T-helper 1 cell treated with Interleukin-12 subunit alpha and Interleukin-12 subunit beta and Interleukin-4 antibody, amounts not matched to agents 30 μg/mL and 1 μg/mL, for 36 hours (primary cell): ENCODE measurements at regions not wholly inside any gene's neighbourhood (a gene's known extent, or its start where the extent isn't known, plus 50 kb on each side); places are given as distances from the start of the nearest gene placed in this dataset.

ENCODE experiments used
- H3K27ac Mint-ChIP-seq: one replicate; pipeline ENCODE4 v1.8.0; 2021; ENCODE audit warnings: mild to moderate bottlenecking, mixed read lengths
- H3K27me3 Mint-ChIP-seq: one replicate; pipeline ENCODE4 v1.8.0; 2021; ENCODE audit warnings: low read depth, mixed read lengths
- H3K36me3 Mint-ChIP-seq: one replicate; pipeline ENCODE4 v1.8.0; 2021; ENCODE audit warnings: low read depth, mixed read lengths
- H3K4me1 Mint-ChIP-seq: one replicate; pipeline ENCODE4 v1.8.0; 2021; ENCODE audit warnings: low read depth, mixed read lengths
- H3K4me3 Mint-ChIP-seq: one replicate; pipeline ENCODE4 v1.8.0; 2021; ENCODE audit warnings: mild to moderate bottlenecking, moderate library complexity, mixed read lengths
- H3K9me3 Mint-ChIP-seq: one replicate; pipeline ENCODE4 v1.8.0; 2021; ENCODE audit warnings: mixed read lengths

- Mint-ChIP-seq H3K27me3 (peaks cover 18% of the 10 kb centered on the region), H3K27ac (no peak overlapping the region), H3K9me3 (no peaks in the 10 kb centered on the region), H3K4me3 (no peak overlapping the region), H3K36me3 (no peaks in the 10 kb centered on the region), H3K4me1 (peaks cover 12% of the 10 kb centered on the region)
Observed at GRCh38 chr18:24660956-24661355, 200.5 kb downstream of the HRH4 start.

- no peaks in the 10 kb centered on the region for H3K9me3 Mint-ChIP-seq
- H3K4me3 Mint-ChIP-seq: no peak overlapping the region
- peaks cover 12% of the 10 kb centered on the region for H3K4me1 Mint-ChIP-seq
- H3K27ac Mint-ChIP-seq: no peak overlapping the region
- H3K27me3 Mint-ChIP-seq: peaks cover 20% of the 10 kb centered on the region
- no peaks in the 10 kb centered on the region for H3K36me3 Mint-ChIP-seq
Observed at GRCh38 chr18:24662412-24662821, 202.0 kb downstream of the HRH4 start.

GRCh38 chr18:24663026-24663425, 202.6 kb downstream of the HRH4 start:
- no peak overlapping the region for H3K27ac Mint-ChIP-seq
- H3K27me3 Mint-ChIP-seq: peaks cover 21% of the 10 kb centered on the region
- H3K4me3 Mint-ChIP-seq: no peak overlapping the region
- peaks cover 12% of the 10 kb centered on the region for H3K4me1 Mint-ChIP-seq
- H3K9me3 Mint-ChIP-seq: no peaks in the 10 kb centered on the region
- no peaks in the 10 kb centered on the region for H3K36me3 Mint-ChIP-seq

GRCh38 chr18:24669015-24669414, 208.6 kb downstream of the HRH4 start:
- Mint-ChIP-seq H3K4me3 (no peak overlapping the region), H3K36me3 (no peaks in the 10 kb centered on the region), H3K27me3 (peaks cover 10% of the 10 kb centered on the region), H3K4me1 (no peaks in the 10 kb centered on the region), H3K9me3 (no peaks in the 10 kb centered on the region), H3K27ac (no peak overlapping the region)

- no peaks in the 10 kb centered on the region for H3K36me3 Mint-ChIP-seq
- no peaks in the 10 kb centered on the region for H3K4me1 Mint-ChIP-seq
- no peak overlapping the region for H3K4me3 Mint-ChIP-seq
- H3K27ac Mint-ChIP-seq: no peak overlapping the region
- no peaks in the 10 kb centered on the region for H3K9me3 Mint-ChIP-seq
- H3K27me3 Mint-ChIP-seq: peaks cover 10% of the 10 kb centered on the region
Observed at GRCh38 chr18:24669502-24669901, 209.1 kb downstream of the HRH4 start.

- Mint-ChIP-seq H3K36me3 (no peaks in the 10 kb centered on the region), H3K27me3 (peaks cover 8% of the 10 kb centered on the region), H3K9me3 (no peaks in the 10 kb centered on the region)
Observed at GRCh38 chr18:24672165-24672941, 211.9 kb downstream of the HRH4 start.

GRCh38 chr18:24674200-24674599, 213.8 kb downstream of the HRH4 start:
- Mint-ChIP-seq H3K9me3 (no peaks in the 10 kb centered on the region), H3K36me3 (no peaks in the 10 kb centered on the region), H3K27me3 (peaks cover 3% of the 10 kb centered on the region), H3K4me3 (no peak overlapping the region), H3K4me1 (no peaks in the 10 kb centered on the region), H3K27ac (no peak overlapping the region)

More at GRCh38 chr18:24672165-24672941, 211.9 kb downstream of the HRH4 start:
- Mint-ChIP-seq H3K4me3 (no peak overlapping the region), H3K4me1 (no peaks in the 10 kb centered on the region), H3K27ac (no peak overlapping the region)

GRCh38 chr18:24674605-24675004, 214.2 kb downstream of the HRH4 start:
- Mint-ChIP-seq H3K27ac (no peak overlapping the region), H3K27me3 (peaks cover 3% of the 10 kb centered on the region), H3K9me3 (no peaks in the 10 kb centered on the region), H3K36me3 (no peaks in the 10 kb centered on the region), H3K4me3 (no peak overlapping the region), H3K4me1 (no peaks in the 10 kb centered on the region)

- Mint-ChIP-seq H3K36me3 (no peaks in the 10 kb centered on the region), H3K27me3 (peaks cover 3% of the 10 kb centered on the region), H3K27ac (no peak overlapping the region), H3K4me3 (no peak overlapping the region), H3K9me3 (no peaks in the 10 kb centered on the region), H3K4me1 (no peaks in the 10 kb centered on the region)
Observed at GRCh38 chr18:24677011-24677410, 216.6 kb downstream of the HRH4 start.

- Mint-ChIP-seq H3K27me3 (peaks cover 3% of the 10 kb centered on the region), H3K27ac (no peak overlapping the region), H3K9me3 (no peaks in the 10 kb centered on the region), H3K4me3 (no peak overlapping the region), H3K4me1 (no peaks in the 10 kb centered on the region), H3K36me3 (no peaks in the 10 kb centered on the region)
Observed at GRCh38 chr18:24678107-24678506, 217.7 kb downstream of the HRH4 start.

GRCh38 chr18:24678626-24679025, 218.2 kb downstream of the HRH4 start:
- Mint-ChIP-seq H3K27ac (no peak overlapping the region), H3K27me3 (peaks cover 3% of the 10 kb centered on the region), H3K4me3 (no peak overlapping the region), H3K4me1 (no peaks in the 10 kb centered on the region), H3K36me3 (no peaks in the 10 kb centered on the region), H3K9me3 (no peaks in the 10 kb centered on the region)

- H3K4me1 Mint-ChIP-seq: no peaks in the 10 kb centered on the region
- H3K27me3 Mint-ChIP-seq: peaks cover 3% of the 10 kb centered on the region
- H3K4me3 Mint-ChIP-seq: no peak overlapping the region
Observed at GRCh38 chr18:24679062-24679461, 218.6 kb downstream of the HRH4 start.

GRCh38 chr18:24683925-24684324, 223.5 kb downstream of the HRH4 start:
- Mint-ChIP-seq H3K4me1 (no peaks in the 10 kb centered on the region), H3K27ac (no peak overlapping the region), H3K9me3 (no peaks in the 10 kb centered on the region), H3K27me3 (peaks cover 1% of the 10 kb centered on the region), H3K36me3 (no peaks in the 10 kb centered on the region), H3K4me3 (no peak overlapping the region)

More at GRCh38 chr18:24679062-24679461, 218.6 kb downstream of the HRH4 start:
- H3K9me3 Mint-ChIP-seq: no peaks in the 10 kb centered on the region
- H3K27ac Mint-ChIP-seq: no peak overlapping the region
- H3K36me3 Mint-ChIP-seq: no peaks in the 10 kb centered on the region

GRCh38 chr18:24685254-24685959, 225.0 kb downstream of the HRH4 start:
- Mint-ChIP-seq H3K4me1 (no peaks in the 10 kb centered on the region), H3K9me3 (no peaks in the 10 kb centered on the region), H3K27ac (no peak overlapping the region), H3K36me3 (no peaks in the 10 kb centered on the region), H3K4me3 (no peak overlapping the region), H3K27me3 (no peaks in the 10 kb centered on the region)

GRCh38 chr18:24695168-24695567, 234.7 kb downstream of the HRH4 start:
- no peak overlapping the region for H3K4me3 Mint-ChIP-seq
- H3K4me1 Mint-ChIP-seq: no peaks in the 10 kb centered on the region
- H3K27me3 Mint-ChIP-seq: no peaks in the 10 kb centered on the region
- H3K27ac Mint-ChIP-seq: no peak overlapping the region
- H3K9me3 Mint-ChIP-seq: peaks cover 7% of the 10 kb centered on the region
- no peaks in the 10 kb centered on the region for H3K36me3 Mint-ChIP-seq
